Left ventricle myocardium superior (tissue), 1 donor: ENCODE measurements at regions not wholly inside any gene's neighbourhood (a gene's known extent, or its start where the extent isn't known, plus 50 kb on each side); places are given as distances from the start of the nearest gene placed in this dataset.
"Not testable (repeated sequence)": the region's sequence is repeated elsewhere in the genome, so short reads cannot be mapped to it uniquely, and the experiment has no call there.

Experiments
- ATAC-seq: fragments of 200-7000 bp; cut with Tn5 transposase; one replicate; pipeline ENCODE4 v1.9.1; 2020; ENCODE audit warnings: mild to moderate bottlenecking, moderate library complexity
- DNase-seq: peaks from one replicate; pipeline ENCODE4 v3.0.0-alpha.2; 2020
- intact Hi-C: fragments of 100-400 bp; cut with micrococcal nuclease; formaldehyde crosslinking; loops from one replicate; pipeline ENCODE4 v1.11.0; 2022
- donor health status: DM: no; HTN: yes; CAD: no; lungs with severe emphysema.

GRCh38 chr2:175836361-175836760, 165.7 kb downstream of the LNPK start:
- ATAC-seq (no peak), DNase-seq (no peak)
- intact Hi-C loops, result no loop called here

- DNase-seq (no peak), ATAC-seq (no peak)
- intact Hi-C loops, result no loop called here
These were observed 167.6 kb downstream of the LNPK start for GRCh38 chr2:175834477-175834876.

GRCh38 chr2:175832866-175833265, 169.2 kb downstream of the LNPK start:
- intact Hi-C loops, result no loop called here
- ATAC-seq, result no peak
- no peak for DNase-seq

- intact Hi-C loops, result no loop called here
- ATAC-seq (no peak), DNase-seq (no peak)
These were observed 172.3 kb downstream of the LNPK start for GRCh38 chr2:175829741-175830140.

GRCh38 chr2:175827856-175828255, 174.2 kb downstream of the LNPK start:
- ATAC-seq, result no peak
- intact Hi-C loops, result no loop called here
- DNase-seq, result no peak

GRCh38 chr2:175824243-175824642, 177.8 kb downstream of the LNPK start:
- DNase-seq, result no peak
- intact Hi-C loops, result no loop called here
- no peak for ATAC-seq

GRCh38 chr2:175823707-175824073, 178.4 kb downstream of the LNPK start:
- ATAC-seq, result no peak

GRCh38 chr2:175823002-175823706, 178.9 kb downstream of the LNPK start:
- DNase-seq (no peak), ATAC-seq (no peak)
- intact Hi-C loops, result no loop called here

More at GRCh38 chr2:175823707-175824073, 178.4 kb downstream of the LNPK start:
- intact Hi-C loops, result no loop called here
- no peak for DNase-seq

GRCh38 chr2:175817221-175817620, 184.8 kb downstream of the LNPK start:
- ATAC-seq, result no peak
- DNase-seq, result no peak
- intact Hi-C loops, result no loop called here

GRCh38 chr2:175815537-175815936, 186.5 kb downstream of the LNPK start:
- no peak for DNase-seq
- no peak for ATAC-seq
- intact Hi-C loops, result no loop called here

GRCh38 chr2:175811971-175812370, 190.1 kb downstream of the LNPK start:
- intact Hi-C loops, result no loop called here
- DNase-seq (no peak), ATAC-seq (no peak)

GRCh38 chr2:175808858-175809257, 193.2 kb downstream of the LNPK start:
- DNase-seq (no peak), ATAC-seq (no peak)
- intact Hi-C loops, result no loop called here

GRCh38 chr2:175808078-175808477, 194.0 kb downstream of the LNPK start:
- no peak for ATAC-seq
- DNase-seq, result no peak

GRCh38 chr2:175807031-175807873, 194.8 kb downstream of the LNPK start:
- DNase-seq (no peak), ATAC-seq (no peak)
- intact Hi-C loops, result no loop called here

More at GRCh38 chr2:175808078-175808477, 194.0 kb downstream of the LNPK start:
- intact Hi-C loops, result no loop called here

- intact Hi-C loops, result no loop called here
- DNase-seq (no peak), ATAC-seq (no peak)
These were observed 195.5 kb downstream of the LNPK start for GRCh38 chr2:175806570-175806969.

- ATAC-seq (peak; percentile 25), DNase-seq (no peak)
- intact Hi-C loops, result no loop called here
These were observed 196.0 kb downstream of the LNPK start for GRCh38 chr2:175806125-175806490.

GRCh38 chr2:175805442-175806124, 196.5 kb downstream of the LNPK start:
- peak; percentile 65 for ATAC-seq

GRCh38 chr2:175804122-175804521, 197.9 kb downstream of the LNPK start:
- no peak for ATAC-seq
- DNase-seq, result no peak
- intact Hi-C loops, result no loop called here

More at GRCh38 chr2:175805442-175806124, 196.5 kb downstream of the LNPK start:
- no peak for DNase-seq
- intact Hi-C loops, result no loop called here

GRCh38 chr2:175796422-175796821, 205.6 kb downstream of the LNPK start:
- intact Hi-C loops, ATAC-seq, DNase-seq: not testable (repeated sequence)

GRCh38 chr2:175793648-175794047, 208.4 kb downstream of the LNPK start:
- intact Hi-C loops, result no loop called here
- ATAC-seq (no peak), DNase-seq (no peak)
